Bone marrow (tissue), 2 donors: ENCODE measurements at regions not wholly inside any gene's neighbourhood (a gene's known extent, or its start where the extent isn't known, plus 50 kb on each side); places are given as distances from the start of the nearest gene placed in this dataset.

Experiments
- DNase-seq, 2 donors: peaks; one replicate each; lab custom pipeline; 2025; lab: John Stamatoyannopoulos, UW

GRCh38 chr3:72204452-72204851 is 419.5 kb upstream of the PROK2 start:
- no peak for DNase-seq

DNA sequence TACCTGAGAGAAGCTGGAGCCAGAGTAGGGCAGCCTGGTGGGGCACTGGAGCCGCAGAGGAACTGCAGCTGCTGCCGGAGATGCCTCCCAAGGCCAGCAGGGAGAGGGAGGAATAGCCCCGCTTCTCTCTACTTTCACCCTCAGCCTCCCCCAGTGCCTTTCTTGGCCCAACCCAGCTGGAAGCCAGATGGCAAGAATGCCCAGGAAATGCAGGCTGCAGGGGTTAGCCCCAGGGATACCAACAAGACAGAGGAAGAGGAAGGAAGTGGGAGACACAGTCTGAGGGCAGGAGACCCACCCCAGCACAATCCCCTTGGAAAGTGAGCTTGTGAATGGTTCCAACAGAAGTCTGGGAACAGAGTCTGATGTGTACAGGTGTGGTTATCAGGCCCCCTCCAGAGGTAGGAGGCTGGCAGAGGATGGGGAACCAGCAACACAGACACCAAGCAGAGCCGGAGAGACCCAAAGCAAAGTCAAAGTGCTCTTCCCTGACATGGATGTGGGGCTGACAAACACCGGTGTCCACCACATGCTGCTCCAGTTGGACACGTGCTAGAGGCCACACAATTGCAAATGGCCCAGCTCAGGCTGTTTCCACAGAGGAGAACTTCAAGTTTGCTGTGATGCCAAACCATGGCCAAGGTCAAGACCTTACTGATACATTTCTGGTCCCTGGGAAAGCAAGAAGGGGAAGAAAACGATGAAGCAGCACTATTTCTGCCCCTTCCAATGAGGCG is 418.8 kb upstream of the PROK2 start:
- DNase-seq = no peak

DNA sequence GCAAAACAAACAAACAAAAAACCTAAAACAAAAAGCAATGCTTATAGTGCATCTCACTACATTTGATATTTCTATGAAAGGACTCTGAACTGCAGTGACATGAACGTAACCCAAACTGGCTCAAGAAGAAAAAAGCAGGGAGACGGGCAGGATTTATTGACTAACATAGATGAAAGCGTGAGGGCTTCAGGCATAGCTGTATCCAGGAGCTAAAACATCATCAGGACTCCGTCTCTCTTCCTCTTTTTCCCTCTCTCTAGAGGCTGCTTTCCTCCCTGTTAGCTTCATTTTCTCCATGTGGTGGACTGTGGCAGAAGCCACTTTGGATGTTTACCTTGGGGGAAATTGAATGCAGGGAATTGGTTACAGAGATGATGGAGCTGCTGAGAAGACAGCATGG is 418.2 kb upstream of the PROK2 start:
- DNase-seq = no peak

DNA sequence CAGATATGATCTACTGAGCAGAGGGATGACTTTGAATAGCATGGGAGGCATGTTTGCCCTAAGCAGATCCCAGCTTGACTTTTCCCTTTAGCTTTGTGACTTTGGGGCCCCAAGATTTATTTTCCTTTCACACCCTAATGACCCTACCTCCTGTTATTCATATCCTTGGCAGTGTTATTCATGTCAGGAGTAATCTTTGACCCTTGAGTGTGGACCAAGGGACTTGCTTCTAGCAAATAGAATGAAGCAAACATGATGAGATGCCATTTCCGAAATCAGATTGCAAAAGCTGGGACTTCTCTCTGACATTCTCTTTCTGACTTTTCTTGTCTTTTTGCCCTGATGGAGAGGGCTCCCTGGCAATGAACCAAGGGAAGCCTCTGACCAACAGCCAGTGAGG is 415.4 kb upstream of the PROK2 start:
- DNase-seq = no peak

DNA sequence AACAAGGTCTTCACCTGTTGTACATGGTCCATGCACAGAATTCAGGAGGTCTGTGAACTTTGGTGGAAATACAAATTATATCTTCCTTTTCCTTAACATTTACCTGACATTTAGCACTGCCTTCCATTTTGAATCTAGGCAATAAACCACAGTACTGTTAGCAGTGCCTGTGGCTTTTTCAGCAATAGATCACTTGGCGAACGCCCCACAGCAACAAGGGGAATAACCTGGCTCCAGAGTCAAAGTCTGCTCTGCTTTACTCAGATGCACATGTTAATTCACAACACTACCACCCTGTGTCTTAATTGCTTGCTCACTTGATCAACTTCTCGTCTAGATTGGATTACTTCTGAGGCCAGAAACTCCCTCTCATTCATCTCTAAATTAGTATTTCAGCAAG is 414.6 kb upstream of the PROK2 start:
- DNase-seq = no peak

GRCh38 chr3:72196377-72196929 is 411.5 kb upstream of the PROK2 start:
- no peak for DNase-seq

- DNase-seq = no peak
These were observed 410.9 kb upstream of the PROK2 start for GRCh38 chr3:72195895-72196294.

DNA sequence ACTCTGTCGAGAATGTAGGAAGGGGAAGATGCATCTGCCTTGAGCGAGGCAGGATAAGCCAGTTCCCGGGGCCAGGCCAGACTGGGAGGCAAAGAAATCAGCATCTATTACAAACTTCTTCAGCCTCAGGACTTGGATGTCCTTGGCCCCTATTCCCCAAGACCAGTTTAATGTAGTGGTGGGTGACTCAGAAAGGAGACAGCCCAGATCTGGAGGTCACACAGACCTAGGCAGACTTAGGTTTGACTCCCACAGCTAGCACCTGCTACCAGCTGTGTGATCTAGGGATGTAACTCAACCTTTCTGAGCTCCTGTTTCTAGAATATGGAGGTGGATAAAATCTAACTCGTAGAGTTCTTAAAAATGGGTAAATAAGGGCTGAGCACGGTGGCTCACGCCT is 409.5 kb upstream of the PROK2 start:
- no peak for DNase-seq

GRCh38 chr3:72193771-72194430 is 409.0 kb upstream of the PROK2 start:
- DNase-seq = no peak

DNA sequence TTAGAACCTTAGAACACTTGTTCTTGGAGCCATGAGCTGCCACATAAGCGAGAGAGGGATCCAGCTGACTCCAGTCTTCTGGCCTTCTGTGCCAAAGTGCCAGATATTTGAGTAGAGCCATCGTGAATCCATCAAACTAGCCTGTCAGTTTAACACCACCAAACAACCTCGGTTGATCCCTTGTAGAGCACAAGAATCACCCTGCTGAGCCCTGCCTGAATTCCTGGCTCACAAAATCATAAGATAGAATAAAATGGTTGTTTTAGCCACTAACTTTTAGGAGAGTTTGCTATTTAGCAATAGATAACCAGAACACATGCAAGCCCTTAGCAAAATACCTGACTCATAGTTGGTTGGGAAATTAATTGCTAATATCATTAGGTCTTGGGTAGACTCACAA is 407.6 kb upstream of the PROK2 start:
- DNase-seq = no peak

GRCh38 chr3:72191209-72191960 is 406.4 kb upstream of the PROK2 start:
- no peak for DNase-seq

DNA sequence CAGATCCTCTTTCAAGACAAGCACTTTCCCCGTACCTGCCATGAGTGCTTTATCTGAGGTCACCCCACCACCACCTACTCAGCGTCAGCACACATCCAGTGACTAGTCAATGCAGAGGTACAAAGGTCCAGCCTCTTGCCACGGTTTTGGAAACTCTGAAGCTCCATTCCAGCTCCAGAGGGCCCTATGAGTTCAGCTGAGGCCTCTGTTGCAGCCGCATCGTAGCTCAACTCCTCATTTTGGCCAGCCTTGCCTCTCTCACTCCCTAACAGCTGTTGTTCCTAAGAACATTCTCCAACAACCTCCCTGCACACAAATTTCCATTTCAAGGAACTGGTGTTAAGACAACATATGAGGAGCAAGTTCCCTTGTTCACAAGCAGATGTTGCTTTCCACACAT is 405.1 kb upstream of the PROK2 start:
- no peak for DNase-seq

- DNase-seq = no peak
These were observed 404.4 kb upstream of the PROK2 start for GRCh38 chr3:72189339-72189738.

DNA sequence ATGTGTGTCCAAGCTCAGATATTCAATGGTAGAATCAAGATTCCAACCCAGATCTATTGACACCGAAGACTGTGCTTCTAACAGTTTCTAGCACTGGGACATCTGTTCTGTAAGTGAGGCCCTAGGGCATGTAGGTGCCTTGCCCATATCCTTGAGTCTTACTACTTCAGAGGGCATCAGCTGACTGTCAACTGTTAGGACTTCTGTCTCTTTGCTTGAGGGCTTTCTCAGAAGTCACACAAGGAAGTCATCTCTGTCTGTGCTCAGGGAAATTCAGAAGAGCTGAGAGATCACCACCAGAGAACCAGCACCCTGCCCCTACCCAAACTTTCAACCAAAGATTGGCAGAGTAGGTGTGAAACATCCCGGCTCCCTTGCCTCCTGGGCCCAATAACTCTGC is 403.6 kb upstream of the PROK2 start:
- no peak for DNase-seq

- DNase-seq = no peak
These were observed 402.2 kb upstream of the PROK2 start for GRCh38 chr3:72187131-72187530.

GRCh38 chr3:72186400-72186855 is 401.5 kb upstream of the PROK2 start:
- no peak for DNase-seq

- DNase-seq = peak; percentile 25 to 39
These were observed 400.8 kb upstream of the PROK2 start for GRCh38 chr3:72185549-72186399.

GRCh38 chr3:72183489-72183888 is 398.5 kb upstream of the PROK2 start:
- no peak for DNase-seq

DNA sequence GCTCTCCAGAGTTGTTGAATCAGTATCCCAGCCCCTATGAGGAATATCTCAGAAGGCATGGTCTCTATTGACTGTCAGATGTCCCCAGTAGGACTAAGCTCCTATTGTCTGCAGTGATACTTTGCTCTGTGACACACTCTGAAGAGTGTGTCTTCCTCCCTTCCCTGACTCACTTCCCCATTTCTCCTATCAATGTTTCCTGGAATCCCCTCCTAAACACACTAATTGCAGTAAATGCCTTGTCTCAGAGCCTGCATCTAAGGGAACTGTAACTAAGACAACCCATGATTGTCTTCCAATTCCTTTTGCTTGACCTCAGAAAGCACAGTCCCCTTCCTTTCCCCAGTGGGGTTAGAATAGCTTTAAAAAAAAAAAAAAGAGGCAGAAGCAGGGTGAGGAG is 397.3 kb upstream of the PROK2 start:
- peak in 1 of 2 donors; percentile 30 for DNase-seq

GRCh38 chr3:72181251-72181650 is 396.3 kb upstream of the PROK2 start:
- DNase-seq = no peak

DNA sequence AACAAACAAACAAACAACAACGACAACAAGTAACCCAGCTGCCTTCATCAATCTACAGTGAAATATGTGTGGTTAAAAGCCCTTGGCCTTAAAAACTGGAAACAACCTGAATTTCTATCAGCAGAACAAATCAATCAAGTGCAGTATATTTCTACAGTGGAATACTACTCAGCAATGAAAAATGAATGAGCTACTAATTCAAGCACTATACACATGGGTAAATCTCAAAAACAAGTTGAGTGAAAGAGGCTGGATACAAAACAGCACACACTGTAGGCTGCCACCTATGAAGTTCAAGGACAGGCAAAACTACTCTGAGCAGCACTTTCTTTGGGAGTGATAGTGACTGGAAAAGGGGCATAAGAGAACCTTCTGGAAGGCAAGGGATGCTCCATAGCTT is 395.5 kb upstream of the PROK2 start:
- DNase-seq = no peak

DNA sequence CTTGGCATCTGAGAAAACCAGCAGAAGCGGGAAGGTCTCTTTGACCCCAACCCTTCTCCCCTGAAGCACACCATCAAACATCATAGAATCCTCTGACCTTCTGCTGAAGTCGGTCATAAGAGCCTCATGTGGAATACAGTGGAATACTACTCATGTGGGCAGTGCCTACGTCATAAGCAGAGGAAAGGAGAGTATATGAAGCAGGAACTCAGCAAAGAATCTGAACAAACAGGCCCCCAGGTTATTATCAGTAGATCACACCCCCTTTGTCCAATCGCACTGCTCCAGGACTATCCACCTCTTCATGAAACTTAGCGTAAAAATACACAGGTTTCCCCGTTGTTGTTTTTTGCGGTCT is 394.1 kb upstream of the PROK2 start:
- DNase-seq = no peak
